GM13977 (cell line): ENCODE measurements at regions not wholly inside any gene's neighbourhood (a gene's known extent, or its start where the extent isn't known, plus 50 kb on each side); places are given as distances from the start of the nearest gene placed in this dataset.
"Not testable (repeated sequence)": the region's sequence is repeated elsewhere in the genome, so short reads cannot be mapped to it uniquely, and the experiment has no call there.

Experiments
- DNase-seq: peaks from one replicate; pipeline ENCODE4 v3.0.0; 2012; ENCODE audit warnings: low spot score
- in situ Hi-C: fragments of 300-500 bp; cut with MboI; formaldehyde crosslinking; loops from one replicate; pipeline ENCODE4 v1.12.0; 2022; ENCODE audit warnings: low sequenced_read_pairs, low pct_unique_long_range_greater_than_20kb, mixed read lengths, inconsistent platforms; ENCODE audit not compliant: unreplicated experiment
- TF ChIP-seq, protein P1 (sequence below): IDR thresholded peaks from 2 replicates; pipeline ENCODE4 v1.5.1; 2012; ENCODE audit warnings: mild to moderate bottlenecking, control low read depth; ENCODE audit not compliant: insufficient read depth; ENCODE audit errors: extremely low read depth, missing control alignments

DNA sequence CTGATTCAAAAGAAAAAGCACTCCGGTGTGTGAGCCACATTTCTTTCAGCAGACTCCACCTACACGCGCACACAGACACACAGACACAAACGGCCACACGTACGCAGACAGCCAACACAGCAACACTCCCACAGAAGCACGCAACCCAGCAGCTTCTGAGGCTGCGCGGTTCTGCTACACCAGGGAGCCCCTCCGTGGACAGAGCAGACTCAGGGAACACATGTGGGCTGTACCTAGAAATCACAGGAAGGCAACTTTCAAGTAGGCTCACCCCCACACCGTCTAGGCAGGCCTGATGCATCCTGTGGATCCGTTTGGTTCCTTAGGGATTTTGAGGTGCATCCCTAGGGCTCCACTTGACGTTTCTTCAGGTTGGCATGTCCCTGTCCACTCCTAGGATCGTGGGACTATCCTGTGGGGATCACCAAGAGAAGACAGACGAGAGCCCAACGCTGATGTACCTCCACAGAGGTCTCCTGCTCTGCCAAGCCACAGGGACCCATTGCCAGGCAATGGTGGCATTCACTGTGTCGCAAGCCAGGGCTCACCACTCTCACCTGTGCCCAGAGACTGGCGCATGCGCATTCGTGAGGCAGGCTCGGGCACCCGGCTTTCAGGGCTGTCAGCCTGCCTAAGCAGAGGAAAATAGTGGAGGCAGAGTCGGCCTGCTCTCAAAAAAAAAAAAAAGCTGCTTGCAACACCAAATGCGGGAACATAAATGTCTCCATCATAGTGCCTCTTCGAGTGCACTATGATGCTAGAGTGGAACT, 2333.3 kb downstream of the TP53TG3F start:
- no peak for DNase-seq
- TF ChIP-seq, protein P1, sequence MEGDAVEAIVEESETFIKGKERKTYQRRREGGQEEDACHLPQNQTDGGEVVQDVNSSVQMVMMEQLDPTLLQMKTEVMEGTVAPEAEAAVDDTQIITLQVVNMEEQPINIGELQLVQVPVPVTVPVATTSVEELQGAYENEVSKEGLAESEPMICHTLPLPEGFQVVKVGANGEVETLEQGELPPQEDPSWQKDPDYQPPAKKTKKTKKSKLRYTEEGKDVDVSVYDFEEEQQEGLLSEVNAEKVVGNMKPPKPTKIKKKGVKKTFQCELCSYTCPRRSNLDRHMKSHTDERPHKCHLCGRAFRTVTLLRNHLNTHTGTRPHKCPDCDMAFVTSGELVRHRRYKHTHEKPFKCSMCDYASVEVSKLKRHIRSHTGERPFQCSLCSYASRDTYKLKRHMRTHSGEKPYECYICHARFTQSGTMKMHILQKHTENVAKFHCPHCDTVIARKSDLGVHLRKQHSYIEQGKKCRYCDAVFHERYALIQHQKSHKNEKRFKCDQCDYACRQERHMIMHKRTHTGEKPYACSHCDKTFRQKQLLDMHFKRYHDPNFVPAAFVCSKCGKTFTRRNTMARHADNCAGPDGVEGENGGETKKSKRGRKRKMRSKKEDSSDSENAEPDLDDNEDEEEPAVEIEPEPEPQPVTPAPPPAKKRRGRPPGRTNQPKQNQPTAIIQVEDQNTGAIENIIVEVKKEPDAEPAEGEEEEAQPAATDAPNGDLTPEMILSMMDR = no peak
- in situ Hi-C loops = no loop called here

DNA sequence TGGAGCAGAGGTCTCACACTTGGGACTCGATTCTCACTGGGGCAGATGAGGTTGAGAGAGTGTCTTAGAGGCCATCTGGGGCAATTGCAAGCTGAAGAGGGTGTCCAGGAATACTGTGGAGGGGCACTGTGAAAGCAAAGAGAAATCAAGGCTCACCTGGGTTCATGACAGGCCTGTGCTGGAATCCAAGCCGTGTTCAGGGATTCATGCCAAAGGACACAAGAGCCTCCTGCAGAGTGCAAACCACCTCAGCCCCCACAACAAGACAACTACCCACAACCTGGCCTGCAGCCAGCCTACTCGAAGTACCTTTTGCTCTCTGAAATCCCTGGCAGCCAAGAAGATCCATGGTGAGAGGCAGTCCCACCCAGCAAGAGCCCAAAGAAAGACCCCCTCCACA, 2334.2 kb downstream of the TP53TG3F start:
- no peak for DNase-seq
- in situ Hi-C loops = no loop called here
- TF ChIP-seq, protein P1 = no peak

DNA sequence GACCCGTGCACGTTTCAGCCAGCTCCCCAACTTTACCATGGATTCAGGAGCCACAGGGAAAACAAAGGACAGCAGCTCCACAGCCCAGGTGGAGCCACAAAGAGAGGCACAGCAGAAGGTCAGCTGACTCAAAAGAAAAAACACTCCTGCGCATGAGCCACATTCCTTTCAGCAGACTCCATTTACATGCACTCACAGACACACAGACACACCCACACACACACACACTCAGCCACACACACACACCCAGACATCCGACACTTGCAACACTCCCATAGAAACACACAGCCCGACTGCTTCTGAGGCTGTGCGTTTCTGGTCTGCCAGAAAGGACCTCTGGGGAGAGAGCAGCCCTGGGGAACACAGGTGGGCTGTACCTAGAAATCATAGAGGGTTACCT, 2335.5 kb downstream of the TP53TG3F start:
- in situ Hi-C loops = no loop called here
- TF ChIP-seq, protein P1 = no peak
- no peak for DNase-seq

GRCh38 chr16:35795361-35796029, 2336.1 kb downstream of the TP53TG3F start:
- TF ChIP-seq, protein P1 = no peak
- in situ Hi-C loops = no loop called here
- no peak for DNase-seq

DNA sequence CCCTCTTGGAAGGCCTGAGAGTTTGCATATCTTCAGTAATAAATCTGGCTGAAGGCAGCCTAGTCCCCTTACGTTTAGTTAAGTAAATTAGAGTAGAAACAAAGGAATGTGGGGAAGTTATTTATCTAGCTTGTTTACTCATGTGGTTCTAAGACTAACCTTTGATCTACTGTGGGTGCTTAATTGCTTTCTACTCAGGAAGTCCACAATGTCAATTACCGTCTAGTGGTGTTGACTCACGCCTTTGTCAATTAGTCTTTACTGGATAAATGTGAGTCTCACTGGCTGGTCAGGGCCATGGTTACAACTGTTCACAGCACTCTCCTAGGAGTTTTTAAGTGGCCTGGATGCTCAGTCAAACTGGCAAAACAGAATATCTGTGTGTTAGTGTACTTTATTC, 2338.4 kb downstream of the TP53TG3F start:
- TF ChIP-seq, protein P1 = no peak
- in situ Hi-C loops = no loop called here
- no peak for DNase-seq

DNA sequence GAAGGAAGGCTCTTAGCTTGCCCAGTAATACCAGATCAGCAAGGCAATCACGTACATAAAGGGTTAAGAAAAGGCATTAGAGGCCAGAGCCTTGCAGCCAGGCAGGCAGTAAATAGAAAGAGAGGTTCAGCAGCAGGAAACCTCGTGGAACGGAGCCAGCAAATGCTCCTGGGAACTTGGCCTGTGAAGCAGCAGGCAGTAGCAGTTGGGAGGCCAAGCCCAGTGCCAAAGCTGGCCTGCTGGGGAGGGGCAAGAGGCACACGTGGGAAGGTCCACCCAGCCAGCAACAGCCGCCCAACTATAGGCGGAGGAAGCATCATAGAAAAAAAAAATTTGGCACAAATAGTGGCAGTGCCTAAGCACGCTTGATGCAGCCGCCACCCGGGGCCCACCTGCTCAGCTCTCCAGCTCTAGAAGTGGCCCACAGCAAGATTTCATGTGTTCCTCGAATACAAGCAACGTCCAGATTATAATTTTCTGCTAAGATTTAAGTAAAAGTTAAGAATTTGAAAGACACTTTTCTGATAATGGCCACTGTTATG, 2339.5 kb downstream of the TP53TG3F start:
- TF ChIP-seq, protein P1 = no peak
- in situ Hi-C loops = no loop called here
- no peak for DNase-seq

GRCh38 chr16:35804465-35804864, 2345.1 kb downstream of the TP53TG3F start:
- DNase-seq, in situ Hi-C loops: not testable (repeated sequence)
